ENCODE measurements at regions not wholly inside any gene's neighbourhood (a gene's known extent, or its start where the extent isn't known, plus 50 kb on each side); places are given as distances from the start of the nearest gene placed in this dataset.

DNA sequence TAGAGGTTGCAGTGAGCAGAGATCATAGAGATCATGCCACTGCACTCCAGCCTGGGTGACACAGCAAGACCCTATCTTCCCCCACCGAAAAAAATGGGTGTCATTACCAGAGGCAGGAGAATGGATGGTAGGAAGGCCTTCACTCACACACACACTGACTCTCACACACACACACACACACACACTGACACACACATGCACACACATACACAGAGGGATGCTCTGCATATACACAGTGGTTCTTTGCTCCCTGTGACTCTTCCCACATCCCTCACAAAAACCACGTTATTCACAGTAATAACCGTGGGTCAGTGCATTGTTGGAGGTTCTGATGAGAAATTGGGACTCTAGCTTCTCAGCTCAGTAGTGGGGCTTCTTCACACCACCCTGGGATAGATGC is 300.2 kb upstream of the N4BP1 start:
- no peak for TF ChIP-seq SPI1 (IDR thresholded peaks at IDR 0.05; ENCODE audit: low read depth, low read length)
- TF ChIP-seq PAX5 (IDR thresholded peaks at IDR 0.05; ENCODE audit: insufficient read depth, low read length, severe bottlenecking), result no peak
- TF ChIP-seq POLR2A (IDR thresholded peaks at IDR 0.05; ENCODE audit: low read depth, low read length), result no peak
- no peak for TF ChIP-seq POLR2AphosphoS5 (IDR thresholded peaks at IDR 0.05; ENCODE audit: low read depth, low read length)

Data from GM12891 (cell line).